D341Med (cell line): ENCODE measurements at regions not wholly inside any gene's neighbourhood (a gene's known extent, or its start where the extent isn't known, plus 50 kb on each side); places are given as distances from the start of the nearest gene placed in this dataset.
"Not testable (repeated sequence)": the region's sequence is repeated elsewhere in the genome, so short reads cannot be mapped to it uniquely, and the experiment has no call there.

Experiments used
- DNase-seq: peaks from one replicate; pipeline ENCODE4 v3.0.0; 2012; ENCODE audit warnings: low spot score

GRCh38 chrY:17511984-17512383 lies 368.0 kb downstream of the CDY2B start:
- not testable (repeated sequence) for DNase-seq

- not testable (repeated sequence) for DNase-seq
Observed at GRCh38 chrY:17511476-17511875, 368.5 kb downstream of the CDY2B start.

DNA sequence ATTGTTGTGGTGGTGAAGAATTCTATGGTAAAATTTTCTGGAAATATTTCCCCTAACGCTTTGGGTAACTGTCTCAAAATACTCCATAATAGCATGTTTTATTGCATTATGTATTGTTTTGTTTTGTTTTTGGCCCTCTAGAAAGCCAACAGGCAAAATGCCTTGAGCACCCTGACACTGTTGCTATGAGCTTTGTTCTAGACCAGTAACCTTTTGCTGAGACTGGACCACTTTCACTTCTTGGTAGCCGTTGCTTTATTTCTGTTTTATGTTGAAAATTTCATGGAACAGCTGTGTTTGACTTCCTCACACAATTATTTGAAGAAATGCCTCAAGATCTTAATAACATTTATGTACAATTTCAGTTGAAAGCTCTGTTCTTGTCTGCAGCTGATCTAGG lies 374.2 kb downstream of the CDY2B start:
- DNase-seq = not testable (repeated sequence)

DNA sequence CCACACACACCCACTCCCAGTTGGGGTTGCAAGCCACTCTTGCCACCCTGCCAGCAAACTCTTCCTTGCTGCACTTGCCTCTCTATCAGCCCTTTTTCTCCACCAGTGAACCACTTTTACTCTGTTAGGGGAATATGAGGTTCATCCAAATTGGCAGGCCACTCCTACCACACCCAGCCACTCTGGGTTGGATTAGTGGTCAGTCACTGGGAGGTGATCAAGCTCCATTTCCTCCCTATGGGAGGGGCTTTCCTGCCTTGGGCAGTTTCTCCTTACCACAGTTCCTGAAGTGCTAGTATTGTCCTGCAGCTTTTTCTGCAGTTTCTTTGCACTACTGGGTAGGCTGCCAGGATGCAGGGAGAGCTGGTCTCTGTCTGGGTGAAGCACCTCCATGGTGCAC lies 395.3 kb downstream of the CDY2B start:
- DNase-seq = not testable (repeated sequence)

DNA sequence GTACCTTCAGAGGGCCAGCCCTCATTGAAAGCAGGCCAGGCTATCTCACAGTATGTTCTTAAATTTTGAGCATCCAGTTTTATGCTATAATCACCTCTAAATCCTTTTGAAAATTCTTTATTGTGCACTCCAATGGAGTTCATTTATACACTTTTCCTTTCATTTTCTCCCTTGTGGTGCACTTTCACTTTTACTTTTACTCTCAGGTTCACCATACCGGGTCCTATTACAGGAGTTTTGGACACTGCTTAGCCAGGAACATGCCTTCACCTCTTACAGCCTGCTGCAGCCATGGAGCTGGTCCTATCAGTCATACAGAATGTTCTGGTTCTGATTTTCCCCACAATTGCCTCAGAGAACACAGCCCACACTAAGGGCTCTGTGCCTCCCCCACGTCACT lies 395.9 kb downstream of the CDY2B start:
- not testable (repeated sequence) for DNase-seq

DNA sequence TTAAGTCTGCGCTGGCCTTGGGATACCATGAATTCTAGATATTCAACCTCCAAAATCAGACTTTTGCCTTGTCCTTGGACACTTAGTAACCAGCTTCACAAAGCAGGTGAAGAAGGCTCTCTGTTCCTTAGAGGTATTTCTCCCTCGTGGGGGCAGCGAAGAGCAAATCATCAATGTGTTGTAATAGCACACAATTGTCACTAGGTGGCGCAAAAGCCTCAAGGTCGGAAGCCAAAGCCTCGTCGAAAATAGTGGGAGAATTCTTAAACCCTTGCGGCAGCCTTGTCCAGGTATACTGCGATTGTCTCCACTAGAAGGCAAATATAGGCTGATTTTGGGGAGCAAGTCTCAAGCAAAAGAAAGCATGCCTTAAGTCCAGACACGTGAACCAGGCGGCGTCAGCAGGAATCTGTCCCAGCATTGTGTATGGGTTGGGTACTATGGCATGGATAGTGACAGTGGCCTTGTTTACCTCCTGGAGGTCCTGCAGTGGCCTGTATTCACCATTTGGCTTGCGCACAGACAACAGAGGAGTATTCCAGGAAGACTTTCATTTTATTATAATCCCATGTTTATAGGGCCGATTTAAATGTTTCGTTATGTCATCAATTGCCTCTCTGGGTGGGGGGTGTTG lies 398.5 kb downstream of the CDY2B start:
- DNase-seq = not testable (repeated sequence)

DNA sequence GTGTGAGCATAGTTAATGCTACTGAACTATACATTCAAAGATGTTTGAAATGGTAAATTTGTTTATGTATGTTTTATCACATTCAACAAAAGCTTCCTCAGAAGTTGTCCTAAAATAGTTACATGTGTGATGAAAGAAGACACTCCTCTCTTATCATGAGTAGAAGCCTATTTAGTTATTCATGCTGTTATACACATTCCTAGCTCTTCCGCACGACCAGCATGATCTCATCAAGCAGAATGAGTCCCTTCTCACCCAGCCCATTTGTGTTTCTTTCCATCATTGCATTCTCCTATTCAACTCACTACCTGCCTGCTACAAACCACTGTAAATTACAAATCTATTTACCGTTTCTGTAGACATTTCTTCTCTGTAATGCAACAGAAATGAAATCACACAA lies 408.0 kb downstream of the CDY2B start:
- DNase-seq = not testable (repeated sequence)

- not testable (repeated sequence) for DNase-seq
Observed at GRCh38 chrY:17459753-17460152, 420.3 kb downstream of the CDY2B start.

GRCh38 chrY:17430570-17431166 lies 449.4 kb downstream of the CDY2B start:
- DNase-seq = peak; percentile 1

GRCh38 chrY:17398336-17399072 lies 481.5 kb downstream of the CDY2B start:
- DNase-seq = no peak

DNA sequence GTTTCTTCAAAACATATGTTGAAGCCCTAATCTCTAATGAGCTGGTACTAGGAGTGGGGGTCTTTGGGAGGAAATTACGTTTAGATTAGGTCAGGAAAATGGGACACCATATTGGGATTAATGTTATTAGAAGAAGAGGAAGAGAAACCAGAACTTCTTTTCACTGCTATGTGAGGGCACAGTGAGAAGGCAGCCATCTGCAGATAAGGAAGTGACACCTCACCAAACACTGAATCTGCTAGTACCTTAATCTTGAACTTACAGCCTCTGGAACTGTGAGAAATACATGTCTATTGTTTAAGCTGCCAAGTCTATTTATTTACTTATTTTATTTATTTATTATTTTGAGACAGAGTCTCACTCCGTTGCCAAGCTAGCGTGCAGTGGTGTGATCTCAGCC lies 482.4 kb downstream of the CDY2B start:
- DNase-seq = no peak

DNA sequence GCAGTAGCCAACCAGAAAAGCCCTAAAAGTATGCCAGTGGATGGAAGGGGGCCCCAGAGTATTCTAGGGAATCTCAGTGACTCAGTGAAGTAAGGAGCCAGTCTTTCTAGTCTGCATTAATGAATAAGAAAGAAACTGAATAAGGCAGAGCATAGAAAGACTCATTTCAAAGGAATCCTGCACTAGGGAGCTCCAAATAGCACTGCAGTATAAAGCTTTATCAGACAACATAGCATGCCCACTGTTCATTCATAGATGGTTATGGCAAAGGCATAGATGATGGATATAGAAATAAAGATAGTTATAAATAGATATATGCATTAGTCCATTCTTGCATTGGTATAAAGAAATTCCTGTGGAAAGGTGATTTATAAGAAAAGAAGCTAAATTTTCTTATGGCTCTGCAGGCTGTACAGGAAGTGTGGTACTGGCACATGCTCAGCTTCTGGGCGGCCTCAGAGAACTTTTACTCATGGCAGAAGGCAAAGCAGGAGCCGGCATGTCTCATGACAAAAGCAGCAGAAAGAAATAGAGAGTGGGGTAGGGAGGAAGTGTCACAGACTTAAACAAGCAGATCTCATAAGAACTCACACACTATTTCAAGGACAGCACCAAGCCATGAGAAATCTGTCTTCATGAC lies 498.5 kb downstream of the CDY2B start:
- no peak for DNase-seq

GRCh38 chrY:17378326-17378725 lies 501.7 kb downstream of the CDY2B start:
- no peak for DNase-seq

DNA sequence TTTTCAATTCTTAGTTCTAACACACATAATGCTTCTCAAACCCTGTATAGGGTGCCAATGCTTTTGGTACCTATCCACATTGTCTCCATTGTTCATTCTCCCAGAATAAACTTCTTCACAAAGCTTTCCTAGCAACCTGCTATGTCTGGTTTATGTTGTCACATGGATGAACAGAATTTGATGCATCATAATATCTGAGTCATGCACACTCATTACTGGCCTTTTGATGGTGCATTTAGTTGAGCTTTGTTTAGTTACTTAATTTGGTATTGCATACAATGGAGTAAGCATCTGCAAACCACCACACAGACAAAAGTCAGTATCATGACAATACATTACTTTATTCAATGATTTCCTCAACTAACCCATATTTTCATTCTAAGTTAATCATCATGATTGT lies 511.6 kb downstream of the CDY2B start:
- no peak for DNase-seq

DNA sequence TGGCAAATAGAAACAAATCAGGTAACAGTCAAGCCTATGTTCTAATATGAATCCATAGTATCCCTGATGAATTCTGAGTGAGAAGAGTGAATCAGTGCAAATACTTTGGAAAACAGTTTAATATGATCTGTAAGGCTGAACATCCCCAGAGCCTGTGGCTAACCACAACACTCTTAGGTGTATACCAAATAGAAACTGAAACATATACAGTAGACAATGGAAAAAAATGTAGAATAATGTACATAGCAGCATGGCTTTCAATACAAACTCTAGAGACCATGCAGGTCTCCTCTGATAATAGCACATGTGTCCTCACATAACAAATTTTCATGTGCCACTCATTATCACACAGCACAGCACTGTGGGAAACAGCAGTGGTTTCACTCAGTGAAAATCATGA lies 513.6 kb downstream of the CDY2B start:
- no peak for DNase-seq

DNA sequence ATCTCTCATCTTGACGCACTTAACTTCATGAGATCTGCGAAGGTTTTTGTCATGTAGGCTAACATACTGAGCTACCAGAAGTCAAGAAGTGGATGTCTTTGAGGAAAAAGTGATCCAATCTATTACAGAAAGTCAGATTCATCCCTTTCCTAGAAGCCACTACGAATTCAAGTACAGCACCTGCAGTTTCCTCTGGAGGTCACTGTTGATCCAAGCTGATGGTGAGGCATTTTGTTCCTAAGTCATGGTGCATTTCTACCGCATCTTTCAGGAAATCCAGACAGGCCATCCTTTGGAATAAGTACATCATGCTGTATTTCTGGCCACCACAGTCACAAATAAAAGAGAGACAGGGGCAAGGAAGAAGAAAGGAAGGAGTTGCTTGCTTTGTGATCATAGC lies 541.0 kb downstream of the CDY2B start:
- no peak for DNase-seq

- DNase-seq = no peak
Observed at GRCh38 chrY:17330733-17331132, 549.3 kb downstream of the CDY2B start.

- no peak for DNase-seq
Observed at GRCh38 chrY:17319916-17320315, 560.1 kb downstream of the CDY2B start.

DNA sequence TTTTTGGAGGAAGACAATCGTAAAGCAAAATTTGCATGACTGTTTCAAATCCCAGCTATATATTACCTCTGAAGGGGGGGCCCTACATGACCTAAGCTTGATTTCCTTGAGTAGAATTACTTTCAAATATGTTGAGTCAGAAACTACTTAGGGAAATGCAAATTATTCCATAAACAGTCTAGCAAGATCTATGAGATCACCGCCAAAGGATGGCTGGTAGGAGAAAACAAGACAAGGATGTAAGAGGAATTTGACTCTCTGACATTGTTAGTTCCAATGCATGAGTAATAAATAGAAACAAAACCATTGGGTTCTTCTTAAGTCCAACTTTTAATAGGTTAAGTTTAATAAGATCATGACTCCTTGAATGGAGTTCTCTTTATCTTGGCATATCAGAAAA lies 561.4 kb downstream of the CDY2B start:
- no peak for DNase-seq

- no peak for DNase-seq
Observed at GRCh38 chrY:17277056-17277455, 603.0 kb downstream of the CDY2B start.

DNA sequence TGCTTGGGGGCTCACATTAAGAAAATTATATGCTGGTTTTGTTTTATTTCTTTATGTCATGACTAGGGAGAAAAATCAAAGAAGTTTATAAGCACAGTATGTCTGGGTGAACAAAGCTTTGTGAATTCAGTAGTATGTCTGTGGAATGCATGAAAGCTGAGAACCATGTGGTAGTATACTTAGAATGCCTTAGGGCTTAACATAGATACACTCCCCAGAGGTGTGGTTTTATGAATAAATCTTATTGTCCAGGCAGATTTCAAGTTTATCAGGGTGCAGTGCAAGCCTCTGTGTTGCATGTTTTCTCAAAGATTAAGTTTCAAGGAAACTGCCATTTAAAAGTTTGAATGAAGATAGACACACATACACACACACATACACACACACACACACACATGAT lies 620.5 kb downstream of the CDY2B start:
- no peak for DNase-seq

GRCh38 chrY:17238406-17238805 lies 641.6 kb downstream of the CDY2B start:
- DNase-seq = no peak

DNA sequence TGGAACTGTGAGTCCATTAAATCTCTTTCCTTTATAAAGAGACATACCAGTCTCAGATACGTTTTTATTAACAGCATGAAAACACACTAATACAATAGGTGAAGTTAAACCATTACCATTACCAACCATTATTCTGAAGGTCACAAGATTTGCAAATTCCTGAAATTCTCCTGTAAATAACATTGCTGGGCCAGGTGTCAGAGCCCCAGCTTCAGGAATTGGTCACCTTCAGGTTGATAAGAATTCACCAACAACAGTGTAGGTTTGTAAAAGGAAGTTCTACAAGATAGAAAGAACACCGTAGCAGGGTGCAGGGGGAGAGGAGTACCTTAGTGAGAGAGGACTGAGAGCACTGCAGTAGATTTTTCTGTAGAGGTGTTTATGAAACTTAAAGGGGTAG lies 644.3 kb downstream of the CDY2B start:
- DNase-seq = no peak
